PC-3 (cell line): ENCODE measurements at regions not wholly inside any gene's neighbourhood (a gene's known extent, or its start where the extent isn't known, plus 50 kb on each side); places are given as distances from the start of the nearest gene placed in this dataset.

ENCODE experiments used
- ATAC-seq: fragments of 200-7000 bp; cut with Tn5 transposase; 2 replicates; pipeline ENCODE4 v1.9.1; 2020; ENCODE audit warnings: mild to moderate bottlenecking, moderate library complexity
- BruUV-seq: library from RNA; stranded (reverse); fragments of 400-500 nt; replicated peaks from 2 replicates; lab custom pipeline; 2021; lab: Mats Ljungman, UMichigan
- CTCF ChIA-PET: fragments of 300-600 bp; sonication (Branson Sonifier 250); formaldehyde crosslinking; loops from one replicate; lab custom pipeline; 2022; ENCODE audit warnings: antibody characterized with exemption; lab: Charles Lee
- POLR2A ChIA-PET: fragments of 300-600 bp; sonication (Branson Sonifier 250); formaldehyde crosslinking; loops from one replicate; lab custom pipeline; 2022; ENCODE audit warnings: antibody characterized with exemption; ENCODE audit not compliant: unreplicated experiment; lab: Charles Lee
- DNase-seq: peaks from one replicate; pipeline ENCODE4 v3.0.0-alpha.2; 2015
- H2AFZ ChIP-seq: fragments of 300-600 bp; sonication (generic); 2 replicates; pipeline ENCODE4 v1.6.0; 2016; ENCODE audit warnings: antibody characterized with exemption, low read length
- H3F3A ChIP-seq: fragments of 300-600 bp; sonication (generic); one replicate; pipeline ENCODE4 v1.6.0; 2017; ENCODE audit warnings: antibody characterized with exemption, low read length, control low read depth, mild to moderate bottlenecking; ENCODE audit not compliant: unreplicated experiment
- H3K27ac ChIP-seq: fragments of 300-600 bp; sonication (generic); 2 replicates; pipeline ENCODE4 v1.5.1; 2016; ENCODE audit warnings: mild to moderate bottlenecking, low read length
- H3K27me3 ChIP-seq: fragments of 300-600 bp; sonication (generic); 2 replicates; pipeline ENCODE4 v1.6.1; 2016; ENCODE audit warnings: low read length, mixed read lengths
- H3K36me3 ChIP-seq: fragments of 300-600 bp; sonication (generic); 2 replicates; pipeline ENCODE4 v1.6.1; 2016; ENCODE audit warnings: low read depth, mixed run types, low read length, mixed read lengths
- H3K4me1 ChIP-seq: fragments of 300-600 bp; sonication (generic); 2 replicates; pipeline ENCODE4 v1.5.1; 2016; ENCODE audit warnings: low read length; ENCODE audit not compliant: insufficient read depth
- H3K4me2 ChIP-seq: fragments of 300-600 bp; sonication (generic); 2 replicates; pipeline ENCODE4 v1.6.0; 2016; ENCODE audit warnings: low read length
- H3K4me3 ChIP-seq: fragments of 300-600 bp; sonication (generic); 2 replicates; pipeline ENCODE4 v1.5.1; 2016; ENCODE audit warnings: mild to moderate bottlenecking, low read length, mixed read lengths
- H3K79me2 ChIP-seq: fragments of 300-600 bp; sonication (generic); 2 replicates; pipeline ENCODE4 v1.6.1; 2017; ENCODE audit warnings: low read length, mixed read lengths
- H3K9ac ChIP-seq: fragments of 300-600 bp; sonication (generic); 2 replicates; pipeline ENCODE4 v1.6.0; 2016; ENCODE audit warnings: mild to moderate bottlenecking, low read length
- H3K9me2 ChIP-seq: fragments of 300-600 bp; sonication (generic); replicated peaks from 2 replicates; pipeline ENCODE4 v1.6.1; 2016; ENCODE audit warnings: mixed run types, low read length, mixed read lengths
- H3K9me3 ChIP-seq: fragments of 300-600 bp; sonication (generic); 2 replicates; pipeline ENCODE4 v1.6.1; 2016; ENCODE audit warnings: low read length, mixed read lengths
- H4K20me1 ChIP-seq: fragments of 300-600 bp; sonication (generic); 2 replicates; pipeline ENCODE4 v1.6.1; 2016; ENCODE audit warnings: low read length, mixed read lengths
- EZH2 ChIP-seq: fragments of 300-600 bp; sonication (generic); IDR thresholded peaks from one replicate; pipeline ENCODE4 v1.6.1; 2017; ENCODE audit warnings: antibody characterized with exemption, mild to moderate bottlenecking, low read length; ENCODE audit not compliant: unreplicated experiment
- EZH2phosphoT487 ChIP-seq: fragments of 300-600 bp; sonication (generic); IDR thresholded peaks from 2 replicates; pipeline ENCODE4 v1.6.1; 2018; ENCODE audit warnings: mild to moderate bottlenecking, antibody characterized with exemption, low read length, borderline replicate concordance
- intact Hi-C: fragments of 100-400 bp; cut with micrococcal nuclease; formaldehyde crosslinking; loops from 2 replicates; pipeline ENCODE4 v1.9.0; 2023
- TF ChIP-seq, protein P1 (sequence below): fragments of 300-600 bp; sonication (generic); conservative IDR thresholded peaks from 2 replicates; pipeline ENCODE4 v1.5.1; 2017; ENCODE audit warnings: antibody characterized with exemption, low read depth, mild to moderate bottlenecking, low read length

DNA sequence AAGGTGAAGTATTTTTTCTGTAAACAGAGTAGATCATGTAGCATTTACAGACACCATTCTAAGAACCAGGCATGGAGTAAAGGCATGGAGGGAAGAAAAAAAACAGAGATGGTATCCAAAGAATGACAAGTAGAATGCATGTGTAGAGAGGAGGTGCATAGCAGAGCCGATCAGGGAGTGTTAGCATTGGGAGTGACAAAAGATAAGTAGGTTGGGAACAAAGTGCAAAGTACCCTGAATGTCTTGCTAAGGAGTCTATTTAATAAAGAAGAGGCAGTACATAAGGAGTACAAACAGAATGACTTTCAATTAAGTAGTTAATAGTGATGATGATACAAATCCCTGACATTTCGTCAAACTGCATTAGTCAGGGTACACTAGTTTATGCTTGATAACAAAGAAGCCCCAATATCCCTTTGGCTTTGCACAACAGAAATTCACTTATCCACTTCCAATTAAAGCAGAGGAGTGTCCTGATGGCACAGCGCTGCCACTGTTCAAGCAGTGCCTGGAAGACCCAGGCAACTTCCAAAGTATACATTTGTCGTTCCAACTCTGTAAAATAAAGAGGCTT is 371.5 kb downstream of the TNS3 start:
- H3K9me2 ChIP-seq, result no peaks in the 10 kb centered on the region
- no peaks in the 10 kb centered on the region for H3K9me3 ChIP-seq
- H3K4me1 ChIP-seq, result no peaks in the 10 kb centered on the region
- H3K4me2 ChIP-seq, result no peak overlapping the region
- no peak overlapping the region for H3K4me3 ChIP-seq
- no peak overlapping the region for H3K27ac ChIP-seq
- H3K9ac ChIP-seq, result no peak overlapping the region
- H3K79me2 ChIP-seq, result no peaks in the 10 kb centered on the region
- no TSS peak for BruUV-seq
- H3K27me3 ChIP-seq, result peaks cover 9% of the 10 kb centered on the region
- ChIA-PET CTCF (no interaction called here), POLR2A (no interaction called here)
- no peaks in the 10 kb centered on the region for H4K20me1 ChIP-seq
- no peak for DNase-seq
- intact Hi-C loops, result no loop called here
- H3F3A ChIP-seq, result no peaks in the 10 kb centered on the region
- H2AFZ ChIP-seq, result no peak overlapping the region
- TF ChIP-seq EZH2 (no peak), EZH2phosphoT487 (no peak)
- TF ChIP-seq, protein P1, sequence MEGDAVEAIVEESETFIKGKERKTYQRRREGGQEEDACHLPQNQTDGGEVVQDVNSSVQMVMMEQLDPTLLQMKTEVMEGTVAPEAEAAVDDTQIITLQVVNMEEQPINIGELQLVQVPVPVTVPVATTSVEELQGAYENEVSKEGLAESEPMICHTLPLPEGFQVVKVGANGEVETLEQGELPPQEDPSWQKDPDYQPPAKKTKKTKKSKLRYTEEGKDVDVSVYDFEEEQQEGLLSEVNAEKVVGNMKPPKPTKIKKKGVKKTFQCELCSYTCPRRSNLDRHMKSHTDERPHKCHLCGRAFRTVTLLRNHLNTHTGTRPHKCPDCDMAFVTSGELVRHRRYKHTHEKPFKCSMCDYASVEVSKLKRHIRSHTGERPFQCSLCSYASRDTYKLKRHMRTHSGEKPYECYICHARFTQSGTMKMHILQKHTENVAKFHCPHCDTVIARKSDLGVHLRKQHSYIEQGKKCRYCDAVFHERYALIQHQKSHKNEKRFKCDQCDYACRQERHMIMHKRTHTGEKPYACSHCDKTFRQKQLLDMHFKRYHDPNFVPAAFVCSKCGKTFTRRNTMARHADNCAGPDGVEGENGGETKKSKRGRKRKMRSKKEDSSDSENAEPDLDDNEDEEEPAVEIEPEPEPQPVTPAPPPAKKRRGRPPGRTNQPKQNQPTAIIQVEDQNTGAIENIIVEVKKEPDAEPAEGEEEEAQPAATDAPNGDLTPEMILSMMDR, result no peak
- no peaks in the 10 kb centered on the region for H3K36me3 ChIP-seq
- no peak for ATAC-seq

DNA sequence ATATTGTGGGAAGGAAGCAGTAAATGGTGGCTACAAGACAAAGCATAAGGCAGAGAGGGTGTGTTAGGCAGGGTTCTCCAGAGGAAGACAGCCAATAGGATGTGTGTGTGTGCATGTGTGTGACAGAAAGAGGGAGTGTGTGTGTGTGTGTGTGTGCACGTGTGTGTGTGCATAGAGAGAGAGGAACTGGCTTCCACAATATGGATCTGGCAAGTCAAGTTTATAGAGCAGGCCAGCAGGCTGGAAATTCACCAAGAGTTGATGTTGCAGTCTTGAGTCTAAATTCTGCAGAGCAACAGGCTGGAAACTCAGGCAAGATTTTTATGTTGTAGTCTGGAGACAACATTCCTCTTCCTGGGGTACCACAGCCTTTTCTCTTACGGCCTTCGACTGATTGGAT is 374.0 kb downstream of the TNS3 start:
- Histone ChIP-seq H3K9me3 (no peaks in the 10 kb centered on the region), H3K27me3 (peaks cover 17% of the 10 kb centered on the region; the same call in 1 of the 2 replicates), H3K36me3 (no peaks in the 10 kb centered on the region), H3K9me2 (no peaks in the 10 kb centered on the region), H3K79me2 (no peaks in the 10 kb centered on the region), H3K4me3 (no peak overlapping the region), H3K4me1 (no peaks in the 10 kb centered on the region), H3K4me2 (no peak overlapping the region), H2AFZ (no peak overlapping the region), H3K27ac (no peak overlapping the region), H3K9ac (no peak overlapping the region), H3F3A (no peaks in the 10 kb centered on the region), H4K20me1 (no peaks in the 10 kb centered on the region)
- ATAC-seq, result no peak
- no peak for DNase-seq
- ChIA-PET POLR2A (no interaction called here), CTCF (no interaction called here)
- TF ChIP-seq EZH2, result no peak
- TF ChIP-seq, protein P1, result no peak
- TF ChIP-seq EZH2phosphoT487, result no peak
- intact Hi-C loops, result no loop called here
- no TSS peak for BruUV-seq

DNA sequence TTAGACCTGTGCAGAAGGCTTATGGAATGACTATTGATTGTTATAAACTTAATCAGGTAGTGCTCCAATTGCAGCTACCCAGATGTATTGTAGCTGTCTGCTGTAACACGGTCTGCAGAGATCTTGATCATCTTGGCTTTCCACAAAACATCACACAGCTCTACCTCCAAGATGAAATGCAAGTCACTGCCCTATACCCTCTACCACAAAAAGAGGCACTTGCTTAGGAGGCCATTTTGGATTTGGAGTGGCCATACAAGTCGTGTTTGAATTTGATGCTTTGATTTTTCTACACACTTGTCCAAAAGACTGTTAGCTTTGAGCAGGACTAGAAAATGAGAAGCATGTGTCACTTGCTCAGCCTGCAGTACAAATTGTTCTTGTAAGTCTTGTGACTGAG is 377.2 kb downstream of the TNS3 start:
- ATAC-seq (no peak), DNase-seq (no peak)
- Histone ChIP-seq H3K4me1 (no peaks in the 10 kb centered on the region), H3K27ac (no peak overlapping the region), H3K9ac (no peak overlapping the region), H3K4me3 (no peak overlapping the region), H3K27me3 (peaks cover 31% of the 10 kb centered on the region; the same call in 1 of the 2 replicates), H3K9me2 (no peaks in the 10 kb centered on the region), H3K9me3 (no peaks in the 10 kb centered on the region), H3F3A (no peaks in the 10 kb centered on the region), H3K4me2 (no peak overlapping the region), H4K20me1 (no peaks in the 10 kb centered on the region), H3K36me3 (no peaks in the 10 kb centered on the region), H3K79me2 (no peaks in the 10 kb centered on the region), H2AFZ (no peak overlapping the region)
- TF ChIP-seq EZH2phosphoT487 (no peak), EZH2 (no peak)
- TF ChIP-seq, protein P1, result no peak
- no TSS peak for BruUV-seq
- POLR2A ChIA-PET, result no interaction called here
- CTCF ChIA-PET, result no interaction called here
- intact Hi-C loops, result no loop called here
